ENCODE measurements at regions not wholly inside any gene's neighbourhood (a gene's known extent, or its start where the extent isn't known, plus 50 kb on each side); places are given as distances from the start of the nearest gene placed in this dataset.

DNA sequence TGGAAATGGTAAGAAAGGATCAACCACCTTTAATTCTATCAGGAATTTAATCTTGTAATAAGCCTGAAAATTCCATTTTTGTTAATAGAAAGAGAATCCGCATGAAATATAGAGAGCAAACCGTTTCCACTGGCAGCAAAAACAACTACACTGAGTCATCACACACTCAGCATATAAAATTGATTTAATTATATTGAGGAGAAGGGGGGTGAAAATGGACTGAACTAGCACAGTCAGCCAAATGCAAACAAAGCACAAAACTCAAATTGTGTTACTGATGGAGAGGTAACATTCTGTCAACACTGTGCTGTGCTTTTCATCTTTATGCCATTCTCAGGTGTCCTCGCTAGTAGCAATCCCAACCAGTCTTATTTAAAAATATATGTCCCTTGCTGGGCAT, 1583.9 kb downstream of the MRPL39 start:
- Histone ChIP-seq H3K4me1 (ENCODE audit: control insufficient read depth, extremely low read depth, insufficient read depth, low read length) (no peaks in the 10 kb centered on the region), H3K79me2 (ENCODE audit: control insufficient read depth, insufficient read depth, low read length) (no peaks in the 10 kb centered on the region), H2AFZ (ENCODE audit: control insufficient read depth, low read length) (no peak overlapping the region), H3K27ac (ENCODE audit: control insufficient read depth, insufficient read depth, low read length) (no peak overlapping the region), H3K27me3 (ENCODE audit: control insufficient read depth, extremely low read depth, insufficient read depth, low read length) (no peaks in the 10 kb centered on the region), H3K9me1 (ENCODE audit: control insufficient read depth, extremely low read depth, insufficient read depth, low read length) (no peaks in the 10 kb centered on the region), H3K4me3 (ENCODE audit: control insufficient read depth in 2 of 3, extremely low read depth in 1 of 3, insufficient read depth in 2 of 3, low read depth in 1 of 3, low read length in 3 of 3) (no peak overlapping the region), H3K36me3 (ENCODE audit: control insufficient read depth in 2 of 2, extremely low read depth in 1 of 2, insufficient read depth in 2 of 2, low read length in 2 of 2) (no peaks in the 10 kb centered on the region), H3K9me3 (ENCODE audit: control insufficient read depth, low read depth, low read length) (no peaks in the 10 kb centered on the region), H4K20me1 (ENCODE audit: control insufficient read depth, extremely low read depth, insufficient read depth, low read length) (no peaks in the 10 kb centered on the region), H3K4me2 (ENCODE audit: control insufficient read depth, extremely low read depth, insufficient read depth, low read depth, low read length) (no peak overlapping the region), H3K9ac (ENCODE audit: control insufficient read depth, extremely low read depth, insufficient read depth, low read length) (no peak overlapping the region)
- TF ChIP-seq, protein P1, sequence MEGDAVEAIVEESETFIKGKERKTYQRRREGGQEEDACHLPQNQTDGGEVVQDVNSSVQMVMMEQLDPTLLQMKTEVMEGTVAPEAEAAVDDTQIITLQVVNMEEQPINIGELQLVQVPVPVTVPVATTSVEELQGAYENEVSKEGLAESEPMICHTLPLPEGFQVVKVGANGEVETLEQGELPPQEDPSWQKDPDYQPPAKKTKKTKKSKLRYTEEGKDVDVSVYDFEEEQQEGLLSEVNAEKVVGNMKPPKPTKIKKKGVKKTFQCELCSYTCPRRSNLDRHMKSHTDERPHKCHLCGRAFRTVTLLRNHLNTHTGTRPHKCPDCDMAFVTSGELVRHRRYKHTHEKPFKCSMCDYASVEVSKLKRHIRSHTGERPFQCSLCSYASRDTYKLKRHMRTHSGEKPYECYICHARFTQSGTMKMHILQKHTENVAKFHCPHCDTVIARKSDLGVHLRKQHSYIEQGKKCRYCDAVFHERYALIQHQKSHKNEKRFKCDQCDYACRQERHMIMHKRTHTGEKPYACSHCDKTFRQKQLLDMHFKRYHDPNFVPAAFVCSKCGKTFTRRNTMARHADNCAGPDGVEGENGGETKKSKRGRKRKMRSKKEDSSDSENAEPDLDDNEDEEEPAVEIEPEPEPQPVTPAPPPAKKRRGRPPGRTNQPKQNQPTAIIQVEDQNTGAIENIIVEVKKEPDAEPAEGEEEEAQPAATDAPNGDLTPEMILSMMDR (optimal IDR thresholded peaks at IDR 0.05 in 1 of 3, IDR thresholded peaks at IDR 0.05 in 1 of 3, conservative IDR thresholded peaks at IDR 0.05 in 1 of 3; ENCODE audit: extremely low read depth in 1 of 3, insufficient read depth in 2 of 3, low read length in 3 of 3) = no peak
- TF ChIP-seq EZH2 (IDR thresholded peaks at IDR 0.05; ENCODE audit: low read length) = no peak
- FAIRE-seq (no peak), DNase-seq (ENCODE audit: low read depth, low spot score) (no peak)
- dilution Hi-C loops (cut with MboI; ENCODE audit: extremely low pct_ligation_motif_present, low sequenced_read_pairs) = no loop called here

DNA sequence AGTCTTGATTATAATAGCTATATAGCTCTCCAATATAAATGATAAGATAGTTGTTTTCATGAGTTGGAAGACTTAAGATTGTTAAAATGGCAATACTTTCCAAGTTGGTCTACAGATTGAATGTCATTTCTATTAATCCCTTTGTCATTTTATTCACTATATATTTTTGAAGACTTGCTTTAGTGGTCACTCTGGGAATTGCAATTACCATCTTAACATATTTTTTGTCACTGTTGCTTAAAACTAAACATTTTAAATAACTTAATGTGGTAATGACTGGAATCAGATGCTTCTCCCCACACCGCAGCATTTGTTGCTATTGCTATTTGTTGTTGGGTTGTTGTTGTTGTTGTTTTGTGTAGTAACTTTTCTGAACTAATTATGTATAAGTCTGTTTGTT, 1592.9 kb downstream of the MRPL39 start:
- H4K20me1 ChIP-seq (ENCODE audit: control insufficient read depth, extremely low read depth, insufficient read depth, low read length) = no peaks in the 10 kb centered on the region
- no peak overlapping the region for H3K4me2 ChIP-seq (ENCODE audit: control insufficient read depth, extremely low read depth, insufficient read depth, low read depth, low read length)
- no peak for FAIRE-seq
- dilution Hi-C loops (cut with MboI; ENCODE audit: extremely low pct_ligation_motif_present, low sequenced_read_pairs) = no loop called here
- H3K27ac ChIP-seq (ENCODE audit: control insufficient read depth, insufficient read depth, low read length) = no peak overlapping the region
- H2AFZ ChIP-seq (ENCODE audit: control insufficient read depth, low read length) = no peak overlapping the region
- H3K79me2 ChIP-seq (ENCODE audit: control insufficient read depth, insufficient read depth, low read length) = no peaks in the 10 kb centered on the region
- no peaks in the 10 kb centered on the region for H3K4me1 ChIP-seq (ENCODE audit: control insufficient read depth, extremely low read depth, insufficient read depth, low read length)
- no peaks in the 10 kb centered on the region for H3K9me3 ChIP-seq (ENCODE audit: control insufficient read depth, low read depth, low read length)
- H3K4me3 ChIP-seq (ENCODE audit: control insufficient read depth in 2 of 3, extremely low read depth in 1 of 3, insufficient read depth in 2 of 3, low read depth in 1 of 3, low read length in 3 of 3) = no peak overlapping the region
- TF ChIP-seq EZH2 (IDR thresholded peaks at IDR 0.05; ENCODE audit: low read length) = no peak
- no peak overlapping the region for H3K9ac ChIP-seq (ENCODE audit: control insufficient read depth, extremely low read depth, insufficient read depth, low read length)
- no peaks in the 10 kb centered on the region for H3K27me3 ChIP-seq (ENCODE audit: control insufficient read depth, extremely low read depth, insufficient read depth, low read length)
- H3K9me1 ChIP-seq (ENCODE audit: control insufficient read depth, extremely low read depth, insufficient read depth, low read length) = no peaks in the 10 kb centered on the region
- H3K36me3 ChIP-seq (ENCODE audit: control insufficient read depth in 2 of 2, extremely low read depth in 1 of 2, insufficient read depth in 2 of 2, low read length in 2 of 2) = no peaks in the 10 kb centered on the region
- DNase-seq (ENCODE audit: low read depth, low spot score) = no peak

DNA sequence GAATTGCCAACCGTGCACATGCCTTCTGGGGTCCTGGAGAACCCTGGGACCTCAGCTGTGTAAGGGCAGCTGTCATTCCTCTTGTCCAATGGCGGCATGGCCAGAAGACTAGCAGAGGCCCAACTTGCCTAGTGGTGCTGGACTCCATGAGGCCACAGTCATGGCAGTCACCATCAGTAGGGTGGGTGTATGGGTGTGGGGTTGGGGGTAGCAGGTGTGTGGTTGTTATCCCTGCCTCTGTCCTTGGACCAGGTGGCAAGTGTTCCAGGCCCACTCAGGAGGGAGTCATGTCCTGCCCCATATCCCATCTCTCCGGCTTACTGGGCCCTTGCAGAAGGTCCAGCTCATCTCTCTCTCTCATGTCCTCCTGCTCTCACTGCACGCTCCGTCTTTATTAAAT, 1596.2 kb downstream of the MRPL39 start:
- no peak for FAIRE-seq
- no peaks in the 10 kb centered on the region for H3K9me1 ChIP-seq (ENCODE audit: control insufficient read depth, extremely low read depth, insufficient read depth, low read length)
- peaks cover 2% of the 10 kb centered on the region for H3K9me3 ChIP-seq (ENCODE audit: control insufficient read depth, low read depth, low read length)
- H3K9ac ChIP-seq (ENCODE audit: control insufficient read depth, extremely low read depth, insufficient read depth, low read length) = no peak overlapping the region
- no peak for DNase-seq (ENCODE audit: low read depth, low spot score)
- TF ChIP-seq, protein P1 (optimal IDR thresholded peaks at IDR 0.05 in 1 of 3, IDR thresholded peaks at IDR 0.05 in 1 of 3, conservative IDR thresholded peaks at IDR 0.05 in 1 of 3; ENCODE audit: extremely low read depth in 1 of 3, insufficient read depth in 2 of 3, low read length in 3 of 3) = no peak
- TF ChIP-seq EZH2 (IDR thresholded peaks at IDR 0.05; ENCODE audit: low read length) = no peak
- no peaks in the 10 kb centered on the region for H3K4me1 ChIP-seq (ENCODE audit: control insufficient read depth, extremely low read depth, insufficient read depth, low read length)
- H3K4me2 ChIP-seq (ENCODE audit: control insufficient read depth, extremely low read depth, insufficient read depth, low read depth, low read length) = no peak overlapping the region
- no peak overlapping the region for H3K4me3 ChIP-seq (ENCODE audit: control insufficient read depth in 2 of 3, extremely low read depth in 1 of 3, insufficient read depth in 2 of 3, low read depth in 1 of 3, low read length in 3 of 3)
- no peaks in the 10 kb centered on the region for H3K36me3 ChIP-seq (ENCODE audit: control insufficient read depth in 2 of 2, extremely low read depth in 1 of 2, insufficient read depth in 2 of 2, low read length in 2 of 2)
- no peaks in the 10 kb centered on the region for H3K27me3 ChIP-seq (ENCODE audit: control insufficient read depth, extremely low read depth, insufficient read depth, low read length)
- H2AFZ ChIP-seq (ENCODE audit: control insufficient read depth, low read length) = no peak overlapping the region
- dilution Hi-C loops (cut with MboI; ENCODE audit: extremely low pct_ligation_motif_present, low sequenced_read_pairs) = no loop called here
- H4K20me1 ChIP-seq (ENCODE audit: control insufficient read depth, extremely low read depth, insufficient read depth, low read length) = no peaks in the 10 kb centered on the region
- no peaks in the 10 kb centered on the region for H3K79me2 ChIP-seq (ENCODE audit: control insufficient read depth, insufficient read depth, low read length)
- H3K27ac ChIP-seq (ENCODE audit: control insufficient read depth, insufficient read depth, low read length) = no peak overlapping the region

Data from keratinocyte (primary cell).